OCI-LY1 (cell line): ENCODE measurements at regions not wholly inside any gene's neighbourhood (a gene's known extent, or its start where the extent isn't known, plus 50 kb on each side); places are given as distances from the start of the nearest gene placed in this dataset.
A peak's percentile ranks its signal among the peaks of the same experiment; 100 is the strongest.
"Not testable (repeated sequence)": the region's sequence is repeated elsewhere in the genome, so short reads cannot be mapped to it uniquely, and the experiment has no call there.

Experiments used
- H2AFZ ChIP-seq: fragments of 200-600 bp; sonication (generic), shearing (Covaris generic); 2 replicates; pipeline ENCODE4 v1.6.0; 2014; ENCODE audit warnings: antibody characterized with exemption, mild to moderate bottlenecking, low read length
- H3F3A ChIP-seq: fragments of 200-600 bp; sonication (generic), shearing (Covaris generic); 2 replicates; pipeline ENCODE4 v1.6.0; 2014; ENCODE audit warnings: mild to moderate bottlenecking, antibody characterized with exemption, low read length, moderate library complexity; ENCODE audit not compliant: insufficient read depth
- H3K27ac ChIP-seq: fragments of 200-600 bp; sonication (generic); 2 replicates; pipeline ENCODE4 v1.5.1; 2014; ENCODE audit warnings: low read length, mixed run types, mild to moderate bottlenecking, low read depth; ENCODE audit not compliant: poor library complexity, severe bottlenecking
- H3K27me3 ChIP-seq: fragments of 200-600 bp; sonication (generic); 2 replicates; pipeline ENCODE4 v1.6.0; 2014; ENCODE audit warnings: antibody characterized with exemption, mild to moderate bottlenecking, low read length, moderate library complexity; ENCODE audit not compliant: insufficient read depth
- H3K36me3 ChIP-seq: fragments of 200-600 bp; sonication (generic); 2 replicates; pipeline ENCODE4 v1.6.1; 2014; ENCODE audit warnings: mild to moderate bottlenecking, antibody characterized with exemption, low read length, moderate library complexity, mixed read lengths; ENCODE audit not compliant: insufficient read depth
- H3K4me1 ChIP-seq: fragments of 200-600 bp; sonication (generic); 2 replicates; pipeline ENCODE4 v1.5.1; 2014; ENCODE audit warnings: mild to moderate bottlenecking, low read length, moderate library complexity; ENCODE audit not compliant: insufficient read depth, severe bottlenecking
- H3K4me2 ChIP-seq: fragments of 200-600 bp; sonication (generic), shearing (Covaris generic); 2 replicates; pipeline ENCODE4 v1.6.1; 2014; ENCODE audit warnings: low read length
- H3K4me3 ChIP-seq: fragments of 200-600 bp; sonication (generic); 2 replicates; pipeline ENCODE4 v1.5.1; 2014; ENCODE audit warnings: low read length, low read depth, mild to moderate bottlenecking, mixed read lengths; ENCODE audit not compliant: poor library complexity, severe bottlenecking
- H3K79me2 ChIP-seq: fragments of 200-600 bp; shearing (Covaris generic); 2 replicates; pipeline ENCODE4 v1.6.1; 2016; ENCODE audit warnings: mixed run types, low read length, mixed read lengths; ENCODE audit not compliant: insufficient read depth
- H3K9ac ChIP-seq: fragments of 200-600 bp; sonication (generic), shearing (Covaris generic); 2 replicates; pipeline ENCODE4 v1.6.1; 2014; ENCODE audit warnings: mild to moderate bottlenecking, low read length, mixed read lengths
- H3K9me2 ChIP-seq: fragments of 200-600 bp; sonication (generic), shearing (Covaris generic); 2 replicates; pipeline ENCODE4 v1.6.1; 2014; ENCODE audit warnings: low read depth, mild to moderate bottlenecking, low read length, mixed read lengths
- H3K9me3 ChIP-seq: fragments of 200-600 bp; shearing (Covaris generic); 2 replicates; pipeline ENCODE4 v1.6.1; 2014; ENCODE audit warnings: low read length, mixed read lengths
- H4K20me1 ChIP-seq: fragments of 200-600 bp; sonication (generic), shearing (Covaris generic); 2 replicates; pipeline ENCODE4 v1.6.0; 2016; ENCODE audit warnings: mild to moderate bottlenecking, low read length; ENCODE audit not compliant: insufficient read depth
- CTCF ChIP-seq: fragments of 200-600 bp; sonication (generic), shearing (Covaris generic); IDR thresholded peaks from 2 replicates; pipeline ENCODE4 v1.5.1; 2017; ENCODE audit warnings: mild to moderate bottlenecking, antibody characterized with exemption, low read length, moderate library complexity, mixed read lengths
- EZH2 ChIP-seq: fragments of 200-600 bp; sonication (generic), shearing (Covaris generic); IDR thresholded peaks from 2 replicates; pipeline ENCODE4 v1.8.0; 2017; ENCODE audit warnings: borderline replicate concordance, mixed run types, mild to moderate bottlenecking, antibody characterized with exemption, low read length, moderate library complexity, mixed read lengths

- Histone ChIP-seq H3K4me2 (peak overlapping the region; percentile 83), H2AFZ (peak overlapping the region; percentile 100), H3K4me3 (peak overlapping the region; percentile 47), H3K36me3 (no peaks in the 10 kb centered on the region; the same call in 1 of the 2 replicates), H3K79me2 (no peaks in the 10 kb centered on the region), H3K27me3 (no peaks in the 10 kb centered on the region), H3F3A (peaks cover 7% of the 10 kb centered on the region), H3K9ac (peak overlapping the region; percentile 76), H4K20me1 (no peaks in the 10 kb centered on the region), H3K4me1 (peaks cover 48% of the 10 kb centered on the region), H3K9me2 (no peaks in the 10 kb centered on the region), H3K9me3 (peaks cover under 1% of the 10 kb centered on the region; the same call in 1 of the 2 replicates), H3K27ac (peak overlapping the region; percentile 99)
- TF ChIP-seq EZH2: no peak
- TF ChIP-seq CTCF: no peak
Observed at GRCh38 chr16:10297341-10298006, 88.4 kb upstream of the ATF7IP2 start.

GRCh38 chr16:10300905-10301304 lies 85.0 kb upstream of the ATF7IP2 start:
- no peaks in the 10 kb centered on the region for H4K20me1 ChIP-seq
- H3K79me2 ChIP-seq: no peaks in the 10 kb centered on the region
- H3K4me2 ChIP-seq: peak overlapping the region; percentile 12; the same call in 1 of the 2 replicates
- no peaks in the 10 kb centered on the region for H3K36me3 ChIP-seq
- H3K9ac ChIP-seq: no peak overlapping the region
- no peaks in the 10 kb centered on the region for H3K27me3 ChIP-seq
- H3K4me1 ChIP-seq: peaks cover 48% of the 10 kb centered on the region
- no peaks in the 10 kb centered on the region for H3K9me2 ChIP-seq
- H3F3A ChIP-seq: peaks cover 7% of the 10 kb centered on the region
- H3K4me3 ChIP-seq: no peak overlapping the region
- peak overlapping the region; percentile 50 for H2AFZ ChIP-seq
- peak overlapping the region; percentile 36 for H3K27ac ChIP-seq
- TF ChIP-seq EZH2: no peak
- no peak for TF ChIP-seq CTCF
- H3K9me3 ChIP-seq: no peaks in the 10 kb centered on the region

GRCh38 chr16:10301547-10301946 lies 84.3 kb upstream of the ATF7IP2 start:
- H4K20me1 ChIP-seq, H3K9ac ChIP-seq, H3K36me3 ChIP-seq, H3K79me2 ChIP-seq, H2AFZ ChIP-seq, H3K9me2 ChIP-seq, H3K27ac ChIP-seq, H3K4me2 ChIP-seq, H3K9me3 ChIP-seq, H3F3A ChIP-seq, H3K4me3 ChIP-seq, H3K27me3 ChIP-seq: not testable (repeated sequence)
- peaks cover 51% of the 10 kb centered on the region for H3K4me1 ChIP-seq

- no peak for TF ChIP-seq EZH2
- no peak for TF ChIP-seq CTCF
Observed at GRCh38 chr16:10305912-10306311, 79.9 kb upstream of the ATF7IP2 start.

More at GRCh38 chr16:10305912-10306311, 79.9 kb upstream of the ATF7IP2 start:
- H3K9me2 ChIP-seq: no peaks in the 10 kb centered on the region
- no peaks in the 10 kb centered on the region for H3K27me3 ChIP-seq
- H3K4me1 ChIP-seq: peaks cover 30% of the 10 kb centered on the region
- no peaks in the 10 kb centered on the region for H3K9me3 ChIP-seq
- H3K79me2 ChIP-seq: no peaks in the 10 kb centered on the region
- no peak overlapping the region for H3K4me3 ChIP-seq
- H3F3A ChIP-seq: peaks cover 3% of the 10 kb centered on the region; the same call in 1 of the 2 replicates
- no peak overlapping the region for H3K9ac ChIP-seq
- peak overlapping the region; percentile 73 for H3K27ac ChIP-seq
- H3K4me2 ChIP-seq: no peak overlapping the region
- no peak overlapping the region for H2AFZ ChIP-seq
- no peaks in the 10 kb centered on the region for H3K36me3 ChIP-seq
- no peaks in the 10 kb centered on the region for H4K20me1 ChIP-seq
